ENCODE measurements at regions not wholly inside any gene's neighbourhood (a gene's known extent, or its start where the extent isn't known, plus 50 kb on each side); places are given as distances from the start of the nearest gene placed in this dataset.

GRCh38 chr5:120985526-120985925 is 521.4 kb downstream of the PRR16 start:
- TF ChIP-seq CTCF (IDR thresholded peaks at IDR 0.05): no peak
- DNase-seq (ENCODE audit: low spot score): no peak
- no peak for ATAC-seq (ENCODE audit: low FRiP score)

- ATAC-seq (ENCODE audit: low FRiP score): no peak
These were observed 524.4 kb downstream of the PRR16 start for GRCh38 chr5:120988491-120988890.

GRCh38 chr5:120988941-120989340 is 524.8 kb downstream of the PRR16 start:
- DNase-seq (ENCODE audit: low spot score) (no peak), ATAC-seq (ENCODE audit: low FRiP score) (no peak)
- TF ChIP-seq CTCF (IDR thresholded peaks at IDR 0.05): no peak

More at GRCh38 chr5:120988491-120988890, 524.4 kb downstream of the PRR16 start:
- TF ChIP-seq CTCF (IDR thresholded peaks at IDR 0.05): no peak
- no peak for DNase-seq (ENCODE audit: low spot score)

- DNase-seq (ENCODE audit: low spot score) (no peak), ATAC-seq (ENCODE audit: low FRiP score) (no peak)
- no peak for TF ChIP-seq CTCF (IDR thresholded peaks at IDR 0.05)
These were observed 527.5 kb downstream of the PRR16 start for GRCh38 chr5:120991569-120991968.

- TF ChIP-seq CTCF (IDR thresholded peaks at IDR 0.05): no peak
- no peak for DNase-seq (ENCODE audit: low spot score)
- ATAC-seq (ENCODE audit: low FRiP score): no peak
These were observed 530.0 kb downstream of the PRR16 start for GRCh38 chr5:120994112-120994511.

GRCh38 chr5:120999550-120999949 is 535.5 kb downstream of the PRR16 start:
- DNase-seq (ENCODE audit: low spot score) (no peak), ATAC-seq (ENCODE audit: low FRiP score) (no peak)
- TF ChIP-seq CTCF (IDR thresholded peaks at IDR 0.05): no peak

- ATAC-seq (ENCODE audit: low FRiP score) (no peak), DNase-seq (ENCODE audit: low spot score) (no peak)
- no peak for TF ChIP-seq CTCF (IDR thresholded peaks at IDR 0.05)
These were observed 542.1 kb downstream of the PRR16 start for GRCh38 chr5:121006217-121006616.

All from omental fat pad (tissue), 3 donors.